GM21447 (cell line): ENCODE measurements at regions not wholly inside any gene's neighbourhood (a gene's known extent, or its start where the extent isn't known, plus 50 kb on each side); places are given as distances from the start of the nearest gene placed in this dataset.
A peak's percentile ranks its signal among the peaks of the same experiment; 100 is the strongest.

Experiments used
- ATAC-seq: cut with Tn5 transposase; IDR thresholded peaks from one replicate; pipeline ENCODE4 v1.9.1; 2021; ENCODE audit not compliant: unreplicated experiment

- peak; percentile 87 for ATAC-seq
Measured at GRCh38 chr20:53750827-53751619, 157.4 kb upstream of the ZNF217 start.

GRCh38 chr20:53749499-53749898, 155.9 kb upstream of the ZNF217 start:
- no peak for ATAC-seq

GRCh38 chr20:53748821-53749421, 155.3 kb upstream of the ZNF217 start:
- ATAC-seq = no peak

- no peak for ATAC-seq
Measured at GRCh38 chr20:53748176-53748575, 154.5 kb upstream of the ZNF217 start.

- no peak for ATAC-seq
Measured at GRCh38 chr20:53743607-53744260, 150.1 kb upstream of the ZNF217 start.

- ATAC-seq = no peak
Measured at GRCh38 chr20:53742685-53743081, 149.0 kb upstream of the ZNF217 start.

GRCh38 chr20:53741726-53742028, 148.0 kb upstream of the ZNF217 start:
- no peak for ATAC-seq

- ATAC-seq = peak; percentile 43
Measured at GRCh38 chr20:53739799-53740785, 146.5 kb upstream of the ZNF217 start.

- no peak for ATAC-seq
Measured at GRCh38 chr20:53738945-53739798, 145.5 kb upstream of the ZNF217 start.

GRCh38 chr20:53738039-53738944, 144.7 kb upstream of the ZNF217 start:
- ATAC-seq = no peak

- ATAC-seq = no peak
Measured at GRCh38 chr20:53737396-53738038, 143.9 kb upstream of the ZNF217 start.

- ATAC-seq = peak; percentile 34
Measured at GRCh38 chr20:53736757-53737395, 143.2 kb upstream of the ZNF217 start.

- no peak for ATAC-seq
Measured at GRCh38 chr20:53736122-53736756, 142.6 kb upstream of the ZNF217 start.

- ATAC-seq = no peak
Measured at GRCh38 chr20:53735536-53736050, 142.0 kb upstream of the ZNF217 start.

- ATAC-seq = no peak
Measured at GRCh38 chr20:53734006-53734688, 140.5 kb upstream of the ZNF217 start.

GRCh38 chr20:53731595-53731994, 138.0 kb upstream of the ZNF217 start:
- ATAC-seq = no peak

GRCh38 chr20:53728359-53728758, 134.7 kb upstream of the ZNF217 start:
- ATAC-seq = no peak
